Activated CD8-positive, alpha-beta T cell treated with anti-CD3 and anti-CD28 coated beads for 36 hours (primary cell): ENCODE measurements at regions not wholly inside any gene's neighbourhood (a gene's known extent, or its start where the extent isn't known, plus 50 kb on each side); places are given as distances from the start of the nearest gene placed in this dataset.

ENCODE experiments used
- ATAC-seq: fragments of 200-7000 bp; cut with Tn5 transposase; one replicate; pipeline ENCODE4 v1.10.0; 2021; ENCODE audit warnings: mild to moderate bottlenecking, moderate library complexity
- CTCF ChIA-PET: fragments of 350-600 bp; sonication (Branson Sonifier 250); formaldehyde crosslinking; loops from one replicate; lab custom pipeline; 2021; ENCODE audit warnings: antibody characterized with exemption; lab: Charles Lee
- POLR2A ChIA-PET: fragments of 350-600 bp; sonication (Branson Sonifier 250); formaldehyde crosslinking; loops from one replicate; lab custom pipeline; 2021; ENCODE audit warnings: antibody characterized with exemption; lab: Charles Lee
- DNase-seq: peaks from one replicate; pipeline ENCODE4 v3.0.0-alpha.2; 2020
- H3K27ac Mint-ChIP-seq: one replicate; pipeline ENCODE4 v1.8.0; 2021; ENCODE audit warnings: mild to moderate bottlenecking, mixed read lengths
- H3K27me3 Mint-ChIP-seq: one replicate; pipeline ENCODE4 v1.8.0; 2021; ENCODE audit warnings: mixed read lengths
- H3K36me3 Mint-ChIP-seq: one replicate; pipeline ENCODE4 v1.8.0; 2021; ENCODE audit warnings: low read depth, mixed read lengths
- H3K4me1 Mint-ChIP-seq: one replicate; pipeline ENCODE4 v1.8.0; 2021; ENCODE audit warnings: low read depth, mixed read lengths
- H3K4me3 Mint-ChIP-seq: one replicate; pipeline ENCODE4 v1.8.0; 2021; ENCODE audit warnings: mild to moderate bottlenecking, moderate library complexity, mixed read lengths
- H3K9me3 Mint-ChIP-seq: one replicate; pipeline ENCODE4 v1.8.0; 2021; ENCODE audit warnings: mixed read lengths
- CTCF ChIP-seq: fragments of 200-600 bp; IDR thresholded peaks from one replicate; pipeline ENCODE4 v1.8.0; 2022; ENCODE audit warnings: antibody characterized with exemption, mild to moderate bottlenecking
- intact Hi-C: fragments of 100-400 bp; cut with micrococcal nuclease; formaldehyde crosslinking; loops from one replicate; pipeline ENCODE4 v1.10.0; 2022

GRCh38 chr4:62262676-62263075 is 1062.5 kb downstream of the ADGRL3 start:
- H3K4me1 Mint-ChIP-seq: no peaks in the 10 kb centered on the region
- ATAC-seq: no peak
- H3K27ac Mint-ChIP-seq: no peak overlapping the region
- ChIA-PET POLR2A (no interaction called here), CTCF (no interaction called here)
- no peaks in the 10 kb centered on the region for H3K36me3 Mint-ChIP-seq
- TF ChIP-seq CTCF: no peak
- H3K9me3 Mint-ChIP-seq: peaks cover 4% of the 10 kb centered on the region
- no peaks in the 10 kb centered on the region for H3K27me3 Mint-ChIP-seq
- no peak overlapping the region for H3K4me3 Mint-ChIP-seq
- intact Hi-C loops: no loop called here
- DNase-seq: no peak

- H3K4me1 Mint-ChIP-seq: no peaks in the 10 kb centered on the region
- intact Hi-C loops: no loop called here
- H3K9me3 Mint-ChIP-seq: peaks cover 2% of the 10 kb centered on the region
- ChIA-PET POLR2A (no interaction called here), CTCF (no interaction called here)
- DNase-seq (no peak), ATAC-seq (no peak)
- no peaks in the 10 kb centered on the region for H3K27me3 Mint-ChIP-seq
- H3K4me3 Mint-ChIP-seq: no peak overlapping the region
- no peaks in the 10 kb centered on the region for H3K36me3 Mint-ChIP-seq
- TF ChIP-seq CTCF: no peak
- H3K27ac Mint-ChIP-seq: no peak overlapping the region
Measured at GRCh38 chr4:62260254-62260653, 1060.1 kb downstream of the ADGRL3 start.

GRCh38 chr4:62256479-62256878 is 1056.4 kb downstream of the ADGRL3 start:
- POLR2A ChIA-PET: no interaction called here
- Mint-ChIP-seq H3K4me1 (no peaks in the 10 kb centered on the region), H3K27me3 (no peaks in the 10 kb centered on the region), H3K27ac (no peak overlapping the region), H3K9me3 (no peaks in the 10 kb centered on the region), H3K4me3 (no peak overlapping the region), H3K36me3 (no peaks in the 10 kb centered on the region)
- intact Hi-C loops: no loop called here
- no peak for TF ChIP-seq CTCF
- CTCF ChIA-PET: no interaction called here
- no peak for DNase-seq
- ATAC-seq: no peak

- Mint-ChIP-seq H3K4me3 (no peak overlapping the region), H3K27me3 (no peaks in the 10 kb centered on the region)
- CTCF ChIA-PET: interaction anchor here (1.9 kb wide), 1 partner anchor 11 kb away, joined by 4 read pairs; no protein-coding TSS in a partner anchor
Measured at GRCh38 chr4:62252728-62253127, 1052.6 kb downstream of the ADGRL3 start.

GRCh38 chr4:62250100-62250499 is 1050.0 kb downstream of the ADGRL3 start:
- Mint-ChIP-seq H3K36me3 (no peaks in the 10 kb centered on the region), H3K27ac (no peak overlapping the region), H3K4me3 (no peak overlapping the region), H3K4me1 (no peaks in the 10 kb centered on the region), H3K9me3 (peaks cover 2% of the 10 kb centered on the region), H3K27me3 (no peaks in the 10 kb centered on the region)
- intact Hi-C loops: no loop called here
- no peak for DNase-seq
- POLR2A ChIA-PET: no interaction called here
- CTCF ChIA-PET: no interaction called here
- no peak for ATAC-seq
- TF ChIP-seq CTCF: no peak

More at GRCh38 chr4:62252728-62253127, 1052.6 kb downstream of the ADGRL3 start:
- H3K4me1 Mint-ChIP-seq: no peaks in the 10 kb centered on the region
- H3K9me3 Mint-ChIP-seq: peaks cover 2% of the 10 kb centered on the region
- H3K27ac Mint-ChIP-seq: no peak overlapping the region
- intact Hi-C loops: no loop called here
- DNase-seq: no peak
- TF ChIP-seq CTCF: no peak
- ATAC-seq: no peak
- POLR2A ChIA-PET: no interaction called here
- H3K36me3 Mint-ChIP-seq: no peaks in the 10 kb centered on the region
